ENCODE measurements at regions not wholly inside any gene's neighbourhood (a gene's known extent, or its start where the extent isn't known, plus 50 kb on each side); places are given as distances from the start of the nearest gene placed in this dataset.

DNA sequence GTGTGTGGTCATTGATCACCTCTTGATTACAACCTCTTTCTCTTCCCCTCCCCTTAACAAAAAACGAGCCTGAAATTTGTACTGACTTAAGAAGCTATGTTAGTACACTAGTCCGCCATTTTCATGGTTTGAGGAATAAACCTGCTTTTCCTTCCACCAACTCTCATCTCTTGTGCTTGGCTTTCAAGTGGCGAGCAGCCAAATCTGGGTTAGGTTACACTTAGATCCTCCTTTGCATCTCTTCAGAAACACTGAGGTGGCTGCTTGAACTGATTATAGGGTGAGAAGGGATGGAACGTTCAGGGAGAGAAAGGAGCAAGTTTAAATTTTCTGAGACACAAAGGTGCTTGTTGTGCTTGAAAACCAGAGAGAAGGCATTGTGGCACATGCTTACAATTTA lies 2171.4 kb downstream of the LRRC4C start:
- no peak for DNase-seq

DNA sequence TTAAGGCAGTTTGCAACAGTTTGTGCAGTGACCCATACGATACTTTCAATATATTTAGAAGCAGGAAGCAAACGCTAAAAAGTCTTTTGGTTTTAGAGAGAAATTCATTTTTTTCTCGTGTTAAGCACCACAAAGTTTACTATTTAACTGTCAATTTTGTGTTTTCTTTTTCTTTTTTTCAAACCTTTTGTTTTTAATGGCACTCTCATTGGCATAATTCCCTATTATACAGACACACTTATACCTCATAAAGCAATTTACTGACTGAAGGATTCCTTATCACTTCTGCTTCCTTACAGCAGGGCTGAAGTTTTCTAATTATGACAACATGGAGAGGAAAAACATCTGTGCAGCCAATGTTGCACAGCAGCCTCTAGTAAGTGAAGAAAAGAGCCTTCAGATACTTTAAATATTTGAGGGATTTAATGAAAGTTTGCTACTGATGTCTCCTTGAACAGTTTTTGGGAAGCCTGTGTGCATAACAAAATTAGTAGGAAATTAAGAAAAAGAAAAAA lies 2191.2 kb downstream of the LRRC4C start:
- no peak for DNase-seq

DNA sequence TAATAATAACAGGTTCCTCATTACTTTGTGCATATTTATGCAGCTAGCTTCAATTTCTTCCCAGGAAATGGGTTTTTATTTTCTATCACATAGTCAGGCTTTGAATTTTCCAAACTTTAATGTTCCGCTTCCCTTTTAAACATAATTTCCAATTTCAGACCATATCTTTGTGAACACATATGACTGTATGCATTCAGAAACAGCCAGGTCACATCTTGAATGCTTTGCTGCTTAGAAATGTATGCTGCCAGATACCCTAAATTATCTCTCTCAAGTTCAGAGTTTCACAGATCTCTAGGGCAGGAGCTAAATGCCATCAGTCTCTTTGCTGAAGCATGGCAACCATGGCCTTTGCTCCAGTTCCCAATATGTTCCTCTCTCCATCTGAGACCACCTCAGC lies 2203.8 kb downstream of the LRRC4C start:
- DNase-seq, result no peak

DNA sequence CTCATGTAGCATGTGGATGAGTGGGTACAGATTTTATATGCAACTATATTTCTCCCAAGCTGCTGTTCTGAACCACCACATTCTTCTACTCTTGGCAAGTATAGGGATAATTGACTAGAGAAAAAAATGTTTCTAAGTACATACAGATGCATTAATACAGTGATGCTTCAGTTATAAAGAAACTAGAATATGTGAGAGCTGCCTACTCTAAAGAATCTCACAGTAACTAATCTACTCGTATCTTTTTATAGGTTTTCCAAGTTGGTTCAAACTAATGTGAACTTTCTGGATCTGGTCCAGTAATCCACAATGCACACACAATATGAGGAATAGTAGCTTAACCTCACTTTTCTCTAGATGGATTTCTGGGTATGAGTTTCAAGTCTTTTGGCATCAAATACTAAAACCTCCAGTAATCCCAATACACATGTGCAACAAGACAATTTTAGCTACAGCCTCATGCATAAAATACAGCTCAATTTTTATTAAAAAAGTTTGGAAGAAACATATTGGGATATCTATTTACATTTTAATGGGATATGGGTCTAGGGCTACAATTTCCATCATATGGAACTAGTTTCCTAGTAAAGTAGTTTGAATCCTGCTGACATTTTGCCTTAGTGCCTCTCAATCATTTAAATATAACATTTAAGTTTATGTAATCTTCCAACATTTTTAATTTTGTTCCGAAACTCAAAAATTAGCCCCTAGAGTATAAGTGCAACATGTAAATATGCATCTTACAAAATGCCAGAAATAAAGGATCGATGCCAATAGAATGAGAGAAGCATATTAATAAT lies 2209.7 kb downstream of the LRRC4C start:
- no peak for DNase-seq

DNA sequence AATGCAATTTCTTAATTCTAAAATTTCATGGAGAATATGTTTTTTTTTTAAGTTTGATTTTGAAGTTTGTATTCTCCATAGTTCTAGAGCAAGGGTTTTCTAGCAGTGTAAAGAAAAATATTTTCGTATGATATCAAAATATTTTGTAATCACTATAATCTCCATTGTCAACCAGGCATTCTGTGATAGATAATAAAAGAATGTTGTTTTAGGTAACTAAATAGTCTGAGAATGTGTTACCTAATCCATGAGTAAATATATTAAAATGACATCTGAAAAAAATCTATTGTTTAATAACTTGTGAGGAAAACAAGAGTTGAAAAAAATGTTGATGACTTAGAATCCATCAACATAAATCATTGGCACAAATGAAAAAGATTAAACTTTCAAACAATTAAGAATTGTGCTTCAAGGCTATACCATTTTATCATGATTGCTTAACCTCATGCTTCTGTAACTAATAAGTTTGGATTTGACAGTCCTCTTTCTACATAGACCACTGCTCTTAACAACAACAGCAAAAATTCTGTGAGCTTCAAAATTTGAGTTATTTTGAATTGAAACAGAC lies 2211.8 kb downstream of the LRRC4C start:
- no peak for DNase-seq

DNA sequence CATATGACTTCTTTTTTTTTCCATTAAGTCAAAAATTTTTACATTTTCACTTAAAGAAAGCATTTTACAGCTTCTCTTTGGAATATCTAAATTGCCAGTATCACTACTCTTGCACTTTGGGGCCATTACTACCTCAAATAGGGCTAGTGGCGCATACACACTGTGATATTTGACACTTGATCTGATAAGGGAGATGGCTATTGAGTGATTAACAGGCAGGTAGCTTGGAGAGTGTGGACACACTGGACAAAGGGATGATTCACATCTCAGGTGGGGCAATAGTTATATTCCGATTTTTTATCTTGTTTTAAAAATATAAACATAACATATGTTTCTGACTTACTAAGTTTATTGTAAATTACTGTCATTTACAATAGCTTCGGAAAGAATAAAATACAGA lies 2219.9 kb downstream of the LRRC4C start:
- DNase-seq, result no peak

DNA sequence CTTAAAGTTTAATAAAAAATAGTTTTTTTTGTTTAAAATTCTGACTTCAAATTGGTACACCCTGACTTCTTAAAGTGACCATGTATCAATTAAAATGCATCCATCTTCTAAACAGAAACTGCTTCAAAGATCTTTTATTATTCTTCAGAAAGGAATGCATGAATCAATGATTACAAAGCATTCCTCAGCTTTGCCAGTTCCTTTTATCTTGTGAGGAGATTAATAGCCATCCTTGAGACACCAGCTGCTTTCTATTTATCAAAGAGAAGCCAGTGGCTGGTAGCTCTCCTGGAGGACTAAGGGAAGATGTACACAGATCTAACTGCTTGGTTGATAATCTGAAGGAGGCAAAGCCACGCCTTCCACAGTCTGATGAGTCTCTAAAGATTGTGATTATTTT lies 2222.5 kb downstream of the LRRC4C start:
- no peak for DNase-seq

DNA sequence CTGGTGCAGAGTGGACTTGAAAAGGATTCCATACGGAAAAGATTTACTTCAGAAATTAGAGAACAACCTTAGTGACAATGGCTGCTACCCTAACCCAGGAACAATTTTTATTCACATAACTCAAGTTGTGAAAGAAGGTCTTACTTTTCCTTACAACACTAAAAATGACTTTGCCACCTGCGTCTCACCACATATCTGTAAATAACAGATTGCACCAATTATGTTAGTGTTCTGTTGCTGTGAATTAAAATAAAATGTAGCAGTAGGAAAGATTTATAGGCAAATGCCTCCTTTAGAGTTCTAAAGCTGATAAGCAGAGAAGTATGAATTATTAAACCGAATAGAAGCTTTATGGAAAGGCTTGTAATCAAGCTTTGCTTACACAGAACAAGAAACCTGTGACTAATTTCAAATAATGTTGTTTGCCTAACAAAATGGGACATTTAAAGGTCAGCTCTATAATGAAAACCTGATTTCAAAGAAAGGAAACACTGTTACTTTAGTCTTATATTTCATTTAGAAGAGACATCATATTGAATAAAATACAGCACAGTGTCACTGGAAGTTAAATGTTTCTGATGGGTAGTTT lies 2237.8 kb downstream of the LRRC4C start:
- DNase-seq, result no peak

DNA sequence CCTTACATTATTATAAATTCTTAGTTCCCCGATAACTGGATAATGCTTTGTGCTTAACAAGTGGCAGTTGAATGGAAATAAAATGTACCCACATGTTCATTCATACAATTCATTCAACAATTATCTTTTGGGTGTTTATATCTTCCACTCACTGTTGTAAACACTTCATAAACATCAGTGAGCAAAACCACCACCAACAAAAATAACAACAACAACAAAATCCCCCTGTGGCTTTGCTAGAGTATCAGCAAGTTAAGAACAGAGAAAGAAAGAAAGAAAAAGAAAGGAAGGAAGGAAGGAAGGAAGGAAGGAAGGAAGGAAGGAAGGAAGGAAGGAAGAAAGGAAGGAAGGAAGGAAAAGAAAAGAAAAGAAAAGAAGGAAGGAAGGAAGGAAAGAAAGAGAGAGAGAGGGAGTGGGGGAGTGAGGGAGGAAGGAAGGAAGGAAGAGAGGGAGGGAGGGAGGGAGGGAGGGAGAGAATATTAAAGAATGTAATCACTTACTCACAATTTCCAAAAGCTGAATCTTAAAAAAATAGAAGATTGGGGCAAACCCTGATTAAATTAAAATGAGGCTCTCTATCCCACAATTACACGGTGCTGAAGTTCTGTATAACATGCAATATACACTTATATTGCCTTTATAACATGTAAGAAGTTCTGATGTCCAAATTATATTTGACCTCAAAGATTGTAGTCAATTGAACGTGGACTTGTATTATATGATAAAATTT lies 2238.8 kb downstream of the LRRC4C start:
- DNase-seq, result no peak

DNA sequence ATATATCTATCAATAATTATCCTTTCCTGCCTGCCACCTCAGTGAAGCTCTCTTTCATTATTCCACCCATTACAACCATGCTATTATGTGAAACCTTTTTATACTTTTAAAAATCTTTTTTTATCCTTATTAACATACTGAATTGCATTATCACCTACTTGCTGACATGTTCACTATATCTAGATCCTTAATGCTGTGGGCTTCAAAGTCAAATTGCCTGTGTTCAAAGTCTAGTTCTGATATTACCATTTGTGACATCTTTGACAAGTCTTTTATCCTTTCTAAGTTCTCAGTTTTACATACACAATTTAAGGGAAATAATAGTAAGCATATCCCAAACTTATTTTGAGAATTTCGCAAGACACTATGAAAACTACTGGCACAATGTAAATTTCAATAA lies 2239.4 kb downstream of the LRRC4C start:
- DNase-seq, result no peak

DNA sequence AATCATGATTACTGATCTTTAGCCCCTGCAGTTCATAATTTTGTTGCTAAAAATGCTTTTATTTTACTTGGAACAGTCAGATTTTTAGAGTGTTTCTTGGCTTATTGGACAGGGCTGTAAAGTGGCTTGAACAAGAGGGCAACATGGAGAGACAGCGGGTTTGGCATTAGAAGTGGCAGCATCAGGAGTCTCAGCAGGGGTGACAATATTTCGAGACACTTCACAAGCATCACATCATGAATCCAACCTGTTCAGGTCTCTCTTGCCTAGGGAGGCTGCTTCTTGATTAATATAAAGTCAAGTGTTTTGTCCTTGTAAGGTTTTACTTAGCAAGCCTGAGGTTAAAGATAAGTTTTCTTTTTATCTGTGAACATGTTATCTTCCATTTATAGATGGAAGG lies 2249.5 kb downstream of the LRRC4C start:
- DNase-seq, result no peak

DNA sequence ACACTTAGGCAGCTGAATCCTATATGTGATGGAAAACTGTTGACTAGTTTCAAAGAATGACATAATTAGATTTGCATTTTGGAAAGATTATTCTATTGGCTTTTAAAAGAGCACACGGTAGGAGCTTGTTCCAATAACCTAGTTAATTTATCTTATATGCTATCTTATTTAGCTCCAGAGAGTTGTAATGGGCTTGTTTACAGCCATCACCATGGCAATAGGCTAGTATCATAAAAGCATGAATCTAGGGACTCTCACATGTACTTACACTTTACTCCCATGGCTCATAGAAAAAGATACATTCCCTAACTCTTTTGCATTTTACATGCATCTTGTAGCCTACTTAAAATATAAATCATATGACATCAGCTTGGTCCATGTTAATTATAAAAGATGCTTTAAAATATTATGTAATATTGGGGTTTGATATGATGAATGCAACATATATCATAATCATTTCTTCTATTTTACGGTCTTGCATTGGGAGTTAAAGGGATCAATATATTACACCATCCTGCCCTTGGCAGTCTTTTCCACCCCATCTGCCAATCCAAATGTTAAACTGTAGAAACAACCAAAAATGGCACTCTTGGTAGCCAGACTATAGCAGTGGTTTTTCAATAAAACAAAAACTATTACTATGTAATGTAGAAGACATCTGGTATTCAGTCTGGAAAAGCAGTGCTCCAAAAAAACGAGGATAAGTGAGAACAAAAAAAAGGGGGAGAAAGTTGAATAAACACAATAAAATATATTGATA lies 2254.0 kb downstream of the LRRC4C start:
- DNase-seq, result no peak

DNA sequence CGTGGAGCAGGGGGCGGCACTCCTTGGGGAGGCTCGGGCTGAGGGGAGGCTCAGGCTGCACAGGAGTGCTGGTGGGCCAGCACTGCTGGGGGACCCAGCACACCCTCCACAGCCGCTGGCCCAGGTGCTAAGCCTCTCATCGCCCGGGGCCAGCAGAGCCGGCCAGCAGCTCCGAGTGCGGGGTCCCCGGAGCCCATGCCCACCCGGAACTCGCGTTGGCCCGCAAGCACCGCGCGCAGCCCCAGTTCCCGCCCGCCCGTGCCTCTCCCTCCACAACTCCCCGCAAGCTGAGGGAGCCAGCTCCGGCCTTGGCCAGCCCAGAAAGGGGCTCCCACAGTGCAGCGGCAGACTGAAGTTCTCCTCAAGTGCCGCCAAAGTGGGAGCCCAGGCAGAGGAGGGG lies 2266.8 kb downstream of the LRRC4C start:
- DNase-seq, result no peak

DNA sequence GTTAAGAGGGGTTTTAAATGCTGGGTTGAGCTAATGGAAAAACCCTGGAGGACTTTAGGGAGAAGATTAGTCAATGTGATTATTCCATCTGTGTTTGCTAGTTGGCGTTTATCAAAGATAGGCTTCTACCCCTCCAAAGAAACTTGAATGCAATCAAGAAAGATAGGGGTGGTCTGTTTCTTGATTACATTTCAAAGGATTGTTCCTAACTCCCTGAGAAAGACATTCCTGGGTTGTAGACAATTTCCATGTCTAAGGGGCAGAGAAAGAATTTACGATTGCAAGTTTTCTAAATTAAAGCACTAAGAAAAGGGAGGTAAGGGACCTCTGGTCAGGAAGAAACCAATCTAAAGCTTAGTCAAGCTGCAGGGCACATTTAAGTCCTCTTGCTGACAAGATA lies 2268.7 kb downstream of the LRRC4C start:
- no peak for DNase-seq

DNA sequence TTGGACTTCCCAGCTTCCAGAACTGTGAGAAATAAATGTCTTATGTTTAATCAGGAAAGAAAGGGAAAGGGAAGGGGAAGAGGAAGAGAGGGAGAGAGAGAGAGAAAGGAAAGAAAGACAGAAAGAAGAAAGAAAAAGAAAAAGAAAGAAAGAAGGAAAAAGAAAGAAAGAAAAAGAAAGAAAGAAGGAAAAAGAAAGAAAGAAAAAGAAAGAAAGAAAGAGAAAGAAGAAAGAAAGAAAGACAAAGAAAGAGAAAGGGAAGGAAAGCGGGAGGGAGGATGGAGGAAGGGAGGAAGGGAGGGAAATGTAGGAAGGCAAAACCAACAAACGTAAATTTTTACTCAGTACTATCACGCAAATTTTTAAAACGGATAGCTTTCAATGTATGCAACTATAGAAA lies 2281.8 kb downstream of the LRRC4C start:
- DNase-seq, result no peak

DNA sequence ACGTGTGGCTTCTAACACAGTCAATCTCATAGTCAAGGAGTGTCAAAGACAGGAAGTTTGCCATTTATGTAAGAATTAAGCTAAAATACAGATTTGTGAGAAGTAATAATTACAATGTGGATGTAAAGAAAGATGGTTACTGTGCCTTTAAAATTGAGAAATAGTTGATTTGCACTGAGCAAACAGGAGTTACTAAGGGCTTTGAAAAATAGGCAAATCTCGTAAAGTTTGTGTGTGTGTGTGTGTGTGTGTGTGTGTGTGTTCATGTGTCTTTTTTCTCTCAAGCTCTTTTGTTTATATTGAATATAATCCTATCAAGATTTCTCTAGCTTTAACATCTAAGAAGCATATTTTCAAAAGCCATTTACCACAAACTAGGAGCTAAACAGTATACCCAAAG lies 2284.5 kb downstream of the LRRC4C start:
- DNase-seq, result no peak

DNA sequence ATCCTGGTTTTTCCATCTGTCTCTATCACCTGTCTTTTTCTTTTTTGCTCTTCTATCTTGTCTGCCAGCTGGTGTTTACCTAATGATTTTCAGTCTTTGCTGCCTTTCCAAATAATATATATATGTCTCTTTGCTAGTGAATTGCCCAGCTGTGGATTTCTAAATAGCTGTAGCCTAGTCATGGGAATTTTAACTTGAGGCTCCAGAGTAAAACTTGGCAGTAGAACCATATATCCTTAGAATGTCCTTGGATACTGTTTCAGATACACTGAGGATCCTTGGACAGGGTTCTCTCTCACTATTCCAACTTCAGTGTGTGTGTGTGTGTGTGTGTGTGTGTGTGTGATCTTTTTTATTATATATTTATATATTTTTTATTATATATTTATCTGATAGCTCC lies 2285.3 kb downstream of the LRRC4C start:
- DNase-seq, result no peak

DNA sequence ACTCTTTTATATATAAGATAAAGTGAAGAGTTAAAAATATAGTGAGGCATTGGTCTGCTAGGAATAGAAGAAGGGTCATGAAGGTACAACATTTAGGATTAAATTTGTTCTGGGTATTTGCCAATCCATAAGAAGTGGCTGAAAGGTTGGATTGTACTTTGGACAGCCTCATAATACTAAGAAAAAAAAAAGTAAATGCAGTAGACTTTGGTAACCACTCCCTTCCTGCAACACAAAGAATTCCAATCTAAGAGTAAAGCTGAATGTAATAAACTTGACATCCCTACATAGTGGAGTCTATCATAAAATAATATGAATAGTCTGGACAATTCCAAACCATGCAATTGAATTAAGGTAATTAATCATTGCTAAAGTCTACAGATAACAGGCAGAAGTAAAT lies 2294.4 kb downstream of the LRRC4C start:
- no peak for DNase-seq

DNA sequence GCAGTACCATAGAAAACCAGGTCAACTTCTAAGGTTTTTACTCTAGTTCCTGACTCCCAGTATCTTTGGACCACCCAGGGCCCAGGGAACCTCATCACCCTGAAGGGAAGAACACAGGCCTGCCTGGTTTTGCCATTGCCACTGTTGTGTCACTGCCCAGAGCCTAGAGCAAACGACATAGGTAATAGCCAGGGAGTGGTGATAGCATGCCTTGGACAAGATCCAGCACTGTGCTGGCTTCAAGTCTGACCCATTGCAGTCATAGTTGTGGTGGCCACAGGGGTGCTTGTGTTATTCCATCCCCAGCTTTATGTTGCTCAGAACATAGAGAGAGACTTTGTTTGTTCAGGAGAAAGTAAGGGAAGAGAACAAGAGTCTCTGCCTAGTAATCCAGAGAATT lies 2310.2 kb downstream of the LRRC4C start:
- no peak for DNase-seq

DNA sequence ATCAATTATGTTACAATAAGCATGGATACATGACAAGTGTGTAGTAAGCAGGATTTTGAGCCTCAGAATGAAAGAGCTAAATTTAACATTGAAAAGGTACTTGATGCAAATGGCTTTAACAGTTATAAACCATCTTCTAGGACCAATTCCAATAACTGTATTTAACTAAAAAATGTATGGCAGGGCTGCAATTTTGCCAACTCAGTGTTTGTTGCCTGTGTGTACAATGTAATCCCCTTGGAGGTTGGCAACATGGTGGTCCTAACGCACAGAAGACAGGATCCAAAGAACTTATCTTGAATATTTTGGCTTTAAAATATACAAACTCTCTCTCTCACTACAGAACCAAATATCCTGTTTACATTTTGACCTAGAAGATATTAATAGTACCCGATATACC lies 2314.1 kb downstream of the LRRC4C start:
- DNase-seq, result no peak

DNA sequence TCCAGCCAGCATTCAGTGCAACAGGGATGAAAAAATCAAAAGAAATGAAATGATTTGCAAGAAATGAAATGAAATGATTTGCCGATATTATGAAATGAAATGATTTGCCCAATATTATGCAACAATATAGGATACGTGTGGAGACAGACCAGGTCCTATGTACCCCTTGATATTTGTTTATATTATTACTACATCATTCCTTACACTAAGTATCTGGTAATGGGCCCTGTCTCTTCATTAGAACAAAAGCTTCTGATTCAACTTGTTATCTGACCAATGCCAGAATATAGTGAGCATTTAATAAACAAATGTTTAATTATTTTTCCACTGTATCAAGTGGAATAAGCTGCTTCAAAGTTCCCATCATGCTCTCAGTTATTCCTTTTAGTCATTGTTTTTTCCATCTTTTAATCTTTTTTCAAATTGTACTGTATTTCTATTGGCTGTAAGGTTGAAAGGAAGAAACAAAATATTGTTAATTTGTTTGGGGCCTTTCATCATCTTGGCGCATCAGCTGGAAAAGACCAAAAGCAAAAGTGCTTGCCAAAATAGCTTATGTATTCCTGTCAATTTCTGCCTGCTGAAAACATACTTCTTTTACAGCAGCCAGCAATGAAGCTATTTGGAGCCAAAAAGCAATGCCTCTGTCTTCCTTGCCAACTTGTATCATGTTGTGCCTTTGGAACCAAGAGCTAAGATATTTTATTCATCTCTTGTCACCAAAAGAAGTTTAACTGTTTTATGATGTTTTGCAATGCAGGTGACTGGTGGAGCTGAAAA lies 2314.9 kb downstream of the LRRC4C start:
- no peak for DNase-seq

DNA sequence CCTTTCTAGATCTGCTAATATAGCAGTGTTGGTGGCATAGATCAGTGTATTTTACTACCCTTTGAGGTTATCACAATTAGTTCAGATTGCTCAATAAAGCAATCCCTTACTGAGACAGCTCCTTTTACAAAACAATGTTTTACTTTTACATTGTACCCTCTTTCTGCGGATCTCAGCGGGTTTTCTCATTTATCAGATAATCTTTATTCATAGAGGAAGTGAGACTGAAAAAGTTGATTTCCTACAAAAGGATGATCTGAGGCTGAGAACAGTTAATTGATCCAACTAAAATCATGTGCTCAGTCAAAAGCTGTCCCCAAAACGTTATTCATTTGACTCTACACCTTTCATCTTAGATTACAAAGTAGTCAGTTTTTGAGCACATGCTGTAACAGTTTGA lies 2319.9 kb downstream of the LRRC4C start:
- DNase-seq, result no peak

Measured in NCI-H1048 (cell line).